ENCODE measurements at regions not wholly inside any gene's neighbourhood (a gene's known extent, or its start where the extent isn't known, plus 50 kb on each side); places are given as distances from the start of the nearest gene placed in this dataset.

- H3K27me3 ChIP-seq (replicated peaks in 1 of 2; ENCODE audit: control insufficient read depth in 2 of 2, extremely low read depth in 1 of 2, insufficient read depth in 2 of 2, low read length in 1 of 2) = peaks cover 0 to 47% of the 10 kb centered on the region in 2 experiments
- H3K4me1 Mint-ChIP-seq = peaks cover 0 to 2% (median 2%) of the 10 kb centered on the region in 3 donors
- CTCF ChIA-PET = interaction anchor here in 1 of 2 donors (0.5 kb wide), 1 partner anchor 324 kb away, joined by 3 read pairs; no protein-coding TSS in a partner anchor
- no peak overlapping the region for H3K4me3 ChIP-seq (ENCODE audit: control insufficient read depth in 1 of 2, extremely low read depth in 1 of 2, low read length in 1 of 2)
- H3K9me3 ChIP-seq = no peaks in the 10 kb centered on the region
- 47% methylated on average over 13 of the region's 15 CpGs for WGBS (ENCODE audit: insufficient coverage)
- H3K4me3 Mint-ChIP-seq = no peak overlapping the region
- POLR2A ChIA-PET = no interaction called here
- H3K27ac Mint-ChIP-seq = no peak overlapping the region
- no peak overlapping the region for H3K27ac ChIP-seq (ENCODE audit: low read length)
- H3K9me3 Mint-ChIP-seq = no peaks in the 10 kb centered on the region
- no peaks in the 10 kb centered on the region for H3K36me3 ChIP-seq (ENCODE audit: control insufficient read depth in 2 of 2, extremely low read depth in 1 of 2, insufficient read depth in 1 of 2, low read length in 1 of 2)
- no peaks in the 10 kb centered on the region for H3K36me3 Mint-ChIP-seq
- H3K4me1 ChIP-seq (ENCODE audit: control insufficient read depth in 1 of 2, extremely low read depth in 1 of 2, insufficient read depth in 2 of 2, low read length in 2 of 2) = peaks cover 0 to 4% of the 10 kb centered on the region in 2 experiments
- DNase-seq (no peak), ATAC-seq (replicated peaks in 1 of 4) (no peak)
- peaks cover 31 to 37% of the 10 kb centered on the region in 2 donors for H3K27me3 Mint-ChIP-seq
Measured at GRCh38 chr1:36572142-36572715, 89.5 kb upstream of the CSF3R start.

GRCh38 chr1:36571106-36571505 is 88.4 kb upstream of the CSF3R start:
- no peak overlapping the region for H3K4me3 ChIP-seq (ENCODE audit: control insufficient read depth in 1 of 2, extremely low read depth in 1 of 2, low read length in 1 of 2)
- H3K9me3 ChIP-seq = no peaks in the 10 kb centered on the region
- ChIA-PET POLR2A (no interaction called here), CTCF (no interaction called here)
- H3K36me3 ChIP-seq (ENCODE audit: control insufficient read depth in 2 of 2, extremely low read depth in 1 of 2, insufficient read depth in 1 of 2, low read length in 1 of 2) = no peaks in the 10 kb centered on the region
- H3K9me3 Mint-ChIP-seq = no peaks in the 10 kb centered on the region
- ATAC-seq (replicated peaks in 1 of 4) (no peak), DNase-seq (no peak)
- H3K36me3 Mint-ChIP-seq = no peaks in the 10 kb centered on the region
- no peak overlapping the region for H3K4me3 Mint-ChIP-seq
- peaks cover 0 to 2% of the 10 kb centered on the region in 2 experiments for H3K4me1 ChIP-seq (ENCODE audit: control insufficient read depth in 1 of 2, extremely low read depth in 1 of 2, insufficient read depth in 2 of 2, low read length in 2 of 2)
- H3K4me1 Mint-ChIP-seq = peaks cover 0 to 2% (median 2%) of the 10 kb centered on the region in 3 donors
- H3K27me3 Mint-ChIP-seq = peaks cover 31 to 37% of the 10 kb centered on the region in 2 donors
- WGBS (ENCODE audit: insufficient coverage) = 38% methylated on average over 1 of the region's 1 CpG
- no peak overlapping the region for H3K27ac ChIP-seq (ENCODE audit: low read length)
- H3K27me3 ChIP-seq (replicated peaks in 1 of 2; ENCODE audit: control insufficient read depth in 2 of 2, extremely low read depth in 1 of 2, insufficient read depth in 2 of 2, low read length in 1 of 2) = peaks cover 0 to 41% of the 10 kb centered on the region in 2 experiments
- no peak overlapping the region for H3K27ac Mint-ChIP-seq

- ATAC-seq (replicated peaks in 1 of 4) (no peak), DNase-seq (no peak)
- Histone ChIP-seq H3K4me1 (ENCODE audit: control insufficient read depth in 1 of 2, extremely low read depth in 1 of 2, insufficient read depth in 2 of 2, low read length in 2 of 2) (no peaks in the 10 kb centered on the region), H3K9me3 (no peaks in the 10 kb centered on the region), H3K4me3 (ENCODE audit: control insufficient read depth in 1 of 2, extremely low read depth in 1 of 2, low read length in 1 of 2) (no peak overlapping the region), H3K36me3 (ENCODE audit: control insufficient read depth in 2 of 2, extremely low read depth in 1 of 2, insufficient read depth in 1 of 2, low read length in 1 of 2) (no peaks in the 10 kb centered on the region), H3K27ac (ENCODE audit: low read length) (no peak overlapping the region), H3K27me3 (replicated peaks in 1 of 2; ENCODE audit: control insufficient read depth in 2 of 2, extremely low read depth in 1 of 2, insufficient read depth in 2 of 2, low read length in 1 of 2) (peaks cover 0 to 41% of the 10 kb centered on the region in 2 experiments)
- H3K27ac Mint-ChIP-seq = no peak overlapping the region
- no peaks in the 10 kb centered on the region for H3K9me3 Mint-ChIP-seq
- 91% methylated on average over 9 of the region's 12 CpGs for WGBS (ENCODE audit: insufficient coverage)
- ChIA-PET CTCF (no interaction called here), POLR2A (no interaction called here)
- H3K4me1 Mint-ChIP-seq = no peaks in the 10 kb centered on the region
- no peaks in the 10 kb centered on the region for H3K36me3 Mint-ChIP-seq
- no peak overlapping the region for H3K4me3 Mint-ChIP-seq
- peaks cover 33 to 37% of the 10 kb centered on the region in 2 donors for H3K27me3 Mint-ChIP-seq
Measured at GRCh38 chr1:36570478-36571060, 87.9 kb upstream of the CSF3R start.

GRCh38 chr1:36570006-36570405 is 87.3 kb upstream of the CSF3R start:
- no peak for ATAC-seq (replicated peaks in 1 of 4)
- no peak overlapping the region for H3K27ac Mint-ChIP-seq
- no peaks in the 10 kb centered on the region for H3K36me3 Mint-ChIP-seq
- no peaks in the 10 kb centered on the region for H3K36me3 ChIP-seq (ENCODE audit: control insufficient read depth in 2 of 2, extremely low read depth in 1 of 2, insufficient read depth in 1 of 2, low read length in 1 of 2)
- H3K4me1 Mint-ChIP-seq = no peaks in the 10 kb centered on the region
- no peaks in the 10 kb centered on the region for H3K4me1 ChIP-seq (ENCODE audit: control insufficient read depth in 1 of 2, extremely low read depth in 1 of 2, insufficient read depth in 2 of 2, low read length in 2 of 2)
- H3K27me3 Mint-ChIP-seq = peaks cover 33% of the 10 kb centered on the region in 2 donors
- no peak overlapping the region for H3K4me3 ChIP-seq (ENCODE audit: control insufficient read depth in 1 of 2, extremely low read depth in 1 of 2, low read length in 1 of 2)
- no peak overlapping the region for H3K4me3 Mint-ChIP-seq
- 83% methylated on average over 3 of the region's 7 CpGs for WGBS (ENCODE audit: insufficient coverage)
- H3K9me3 ChIP-seq = no peaks in the 10 kb centered on the region
- CTCF ChIA-PET = no interaction called here
- H3K9me3 Mint-ChIP-seq = no peaks in the 10 kb centered on the region
- no peak for DNase-seq
- H3K27ac ChIP-seq (ENCODE audit: low read length) = no peak overlapping the region
- peaks cover 0 to 36% of the 10 kb centered on the region in 2 experiments for H3K27me3 ChIP-seq (replicated peaks in 1 of 2; ENCODE audit: control insufficient read depth in 2 of 2, extremely low read depth in 1 of 2, insufficient read depth in 2 of 2, low read length in 1 of 2)
- POLR2A ChIA-PET = no interaction called here

- no peak overlapping the region for H3K27ac Mint-ChIP-seq
- no peaks in the 10 kb centered on the region for H3K4me1 ChIP-seq (ENCODE audit: control insufficient read depth in 1 of 2, extremely low read depth in 1 of 2, insufficient read depth in 2 of 2, low read length in 2 of 2)
- 79% methylated on average over 8 of the region's 11 CpGs for WGBS (ENCODE audit: insufficient coverage)
Measured at GRCh38 chr1:36567601-36568341, 85.1 kb upstream of the CSF3R start.

GRCh38 chr1:36565576-36566501 is 83.1 kb upstream of the CSF3R start:
- H3K4me3 Mint-ChIP-seq = no peak overlapping the region
- 79% methylated on average over 5 of the region's 7 CpGs for WGBS (ENCODE audit: insufficient coverage)
- DNase-seq (no peak), ATAC-seq (replicated peaks in 1 of 4) (no peak)
- H3K27ac ChIP-seq (ENCODE audit: low read length) = no peak overlapping the region
- H3K4me1 Mint-ChIP-seq = no peaks in the 10 kb centered on the region
- H3K36me3 Mint-ChIP-seq = no peaks in the 10 kb centered on the region
- no peaks in the 10 kb centered on the region for H3K36me3 ChIP-seq (ENCODE audit: control insufficient read depth in 2 of 2, extremely low read depth in 1 of 2, insufficient read depth in 1 of 2, low read length in 1 of 2)
- H3K9me3 Mint-ChIP-seq = no peaks in the 10 kb centered on the region
- peaks cover 0 to 16% of the 10 kb centered on the region in 2 experiments for H3K27me3 ChIP-seq (replicated peaks in 1 of 2; ENCODE audit: control insufficient read depth in 2 of 2, extremely low read depth in 1 of 2, insufficient read depth in 2 of 2, low read length in 1 of 2)
- no peak overlapping the region for H3K4me3 ChIP-seq (ENCODE audit: control insufficient read depth in 1 of 2, extremely low read depth in 1 of 2, low read length in 1 of 2)
- no peaks in the 10 kb centered on the region for H3K9me3 ChIP-seq
- CTCF ChIA-PET = interaction anchor here in 1 of 2 donors (0.5 kb wide), 1 partner anchor 14 kb away, joined by 3 read pairs; no protein-coding TSS in a partner anchor
- POLR2A ChIA-PET = no interaction called here
- H3K27me3 Mint-ChIP-seq = peaks cover 6% of the 10 kb centered on the region in 2 donors
- H3K27ac Mint-ChIP-seq = no peak overlapping the region
- H3K4me1 ChIP-seq (ENCODE audit: control insufficient read depth in 1 of 2, extremely low read depth in 1 of 2, insufficient read depth in 2 of 2, low read length in 2 of 2) = no peaks in the 10 kb centered on the region

More at GRCh38 chr1:36567601-36568341, 85.1 kb upstream of the CSF3R start:
- POLR2A ChIA-PET = no interaction called here
- ATAC-seq (replicated peaks in 1 of 4) = no peak
- DNase-seq = no peak
- H3K4me1 Mint-ChIP-seq = no peaks in the 10 kb centered on the region
- CTCF ChIA-PET = no interaction called here
- H3K4me3 ChIP-seq (ENCODE audit: control insufficient read depth in 1 of 2, extremely low read depth in 1 of 2, low read length in 1 of 2) = no peak overlapping the region
- H3K9me3 ChIP-seq = no peaks in the 10 kb centered on the region
- no peaks in the 10 kb centered on the region for H3K36me3 Mint-ChIP-seq
- peaks cover 0 to 21% of the 10 kb centered on the region in 2 experiments for H3K27me3 ChIP-seq (replicated peaks in 1 of 2; ENCODE audit: control insufficient read depth in 2 of 2, extremely low read depth in 1 of 2, insufficient read depth in 2 of 2, low read length in 1 of 2)
- no peak overlapping the region for H3K27ac ChIP-seq (ENCODE audit: low read length)
- no peaks in the 10 kb centered on the region for H3K9me3 Mint-ChIP-seq
- H3K36me3 ChIP-seq (ENCODE audit: control insufficient read depth in 2 of 2, extremely low read depth in 1 of 2, insufficient read depth in 1 of 2, low read length in 1 of 2) = no peaks in the 10 kb centered on the region
- H3K27me3 Mint-ChIP-seq = peaks cover 12 to 14% of the 10 kb centered on the region in 2 donors
- H3K4me3 Mint-ChIP-seq = no peak overlapping the region

Data from T-cell (primary cell).